H1 (cell line): ENCODE measurements at regions not wholly inside any gene's neighbourhood (a gene's known extent, or its start where the extent isn't known, plus 50 kb on each side); places are given as distances from the start of the nearest gene placed in this dataset.

ENCODE experiments used
- CTCF ChIA-PET: fragments of 300-600 bp; sonication (Branson Sonifier 250); formaldehyde crosslinking; loops from one replicate; lab custom pipeline; 2021; ENCODE audit not compliant: partially characterized antibody; lab: Charles Lee
- POLR2A ChIA-PET: fragments of 300-600 bp; sonication (Branson Sonifier 250); formaldehyde crosslinking; loops from one replicate; lab custom pipeline; 2021; ENCODE audit warnings: inconsistent platforms; ENCODE audit not compliant: partially characterized antibody; lab: Charles Lee
- DNase-seq, 2 experiments: peaks; one replicate each; pipeline versions ENCODE4 v3.0.0 to v3.0.0-alpha.2; 2010 to 2022; ENCODE audit warnings: low spot score in 2 of 2, low read depth in 1 of 2, mixed read lengths in 1 of 2
- FAIRE-seq: peaks from 2 replicates; lab custom pipeline; 2011; peaks lifted over from hg19 to GRCh38; lab: Jason Lieb, UNC
- H2AFZ ChIP-seq: 2 replicates; pipeline ENCODE4 v1.8.1; 2012; ENCODE audit warnings: low read length, inconsistent platforms
- H2AK5ac ChIP-seq: 2 replicates; pipeline ENCODE4 v1.6.1; 2013; ENCODE audit warnings: low read depth, low read length
- H2BK120ac ChIP-seq: replicated peaks from 2 replicates; pipeline ENCODE3; 2013; ENCODE audit warnings: low read depth, low read length, inconsistent platforms
- H2BK12ac ChIP-seq: 2 replicates; pipeline ENCODE4 v1.6.1; 2013; ENCODE audit warnings: low read depth, low read length
- H2BK15ac ChIP-seq: 2 replicates; pipeline ENCODE4 v1.6.1; 2013; ENCODE audit warnings: low read length
- H2BK20ac ChIP-seq: 2 replicates; pipeline ENCODE4 v1.6.1; 2013; ENCODE audit warnings: low read length
- H2BK5ac ChIP-seq: 2 replicates; pipeline ENCODE4 v1.6.1; 2013; ENCODE audit warnings: low read depth, low read length
- H3K14ac ChIP-seq: 2 replicates; pipeline ENCODE4 v1.6.1; 2013; ENCODE audit warnings: inconsistent platforms; ENCODE audit not compliant: insufficient read length
- H3K18ac ChIP-seq: 2 replicates; pipeline ENCODE4 v1.6.1; 2013; ENCODE audit warnings: low read length; ENCODE audit errors: extremely low read depth
- H3K23ac ChIP-seq: 2 replicates; pipeline ENCODE4 v1.6.1; 2013; ENCODE audit warnings: inconsistent platforms; ENCODE audit not compliant: insufficient read length
- H3K23me2 ChIP-seq: 2 replicates; pipeline ENCODE4 v1.6.1; 2013; ENCODE audit warnings: low read depth, low read length
- H3K27ac ChIP-seq: 2 replicates; pipeline ENCODE4 v1.6.1; 2011; ENCODE audit warnings: low read depth, low read length, inconsistent platforms
- H3K27me3 ChIP-seq, 4 experiments: replicated peaks in 1 of 4; 1 replicate in 1 of 4; 2 replicates in 3 of 4; pipeline versions ENCODE4 v1.6.1 to v1.8.1; 2011 to 2013; ENCODE audit warnings: low read length in 3 of 4, mild to moderate bottlenecking in 3 of 4, inconsistent platforms in 2 of 4, mixed read lengths in 2 of 4, moderate library complexity in 1 of 4; ENCODE audit not compliant: control insufficient read depth in 3 of 4, insufficient read depth in 3 of 4; ENCODE audit errors: extremely low read depth in 1 of 4
- H3K36me3 ChIP-seq, 4 experiments: 2 replicates each; pipeline versions ENCODE4 v1.6.1 to v1.8.1; 2011 to 2013; ENCODE audit warnings: mild to moderate bottlenecking in 4 of 4, low read length in 3 of 4, moderate library complexity in 2 of 4, control low read depth in 1 of 4, inconsistent platforms in 1 of 4; ENCODE audit not compliant: insufficient read depth in 4 of 4, control insufficient read depth in 2 of 4
- H3K4ac ChIP-seq: replicated peaks from 2 replicates; pipeline ENCODE3; 2013; ENCODE audit warnings: low read length, low read depth, mixed read lengths, inconsistent platforms; ENCODE audit not compliant: insufficient read length
- H3K4me1 ChIP-seq, 4 experiments: replicated peaks in 1 of 4; 1 replicate in 1 of 4; 2 replicates in 3 of 4; pipeline versions ENCODE4 v1.6.1 to v1.8.1; 2011 to 2013; ENCODE audit warnings: low read length in 3 of 4, inconsistent platforms in 2 of 4, mixed read lengths in 1 of 4; ENCODE audit not compliant: insufficient read depth in 4 of 4, control insufficient read depth in 3 of 4
- H3K4me2 ChIP-seq, 2 experiments: 2 replicates each; pipeline versions ENCODE4 v1.6.1 to v1.8.1; 2011 to 2013; ENCODE audit warnings: low read depth in 2 of 2, low read length in 2 of 2, control low read depth in 1 of 2, inconsistent platforms in 1 of 2, mild to moderate bottlenecking in 1 of 2; ENCODE audit not compliant: insufficient read depth in 1 of 2
- H3K4me3 ChIP-seq, 4 experiments: fragments of 200-600, 300-600 bp in 1 of 4; sonication (generic), shearing (Covaris generic), sonication (Bioruptor Twin) in 1 of 4; 2 replicates each; pipeline versions ENCODE4 v1.5.1 to v1.8.1; 2011 to 2016; ENCODE audit warnings: low read length in 4 of 4, low read depth in 3 of 4, control low read depth in 2 of 4, inconsistent platforms in 2 of 4, mild to moderate bottlenecking in 2 of 4, mixed read lengths in 1 of 4, moderate library complexity in 1 of 4; ENCODE audit not compliant: insufficient read depth in 2 of 4; ENCODE audit errors: extremely low read depth in 1 of 4
- H3K56ac ChIP-seq: replicated peaks from 2 replicates; pipeline ENCODE3; 2013; ENCODE audit warnings: low read depth, mild to moderate bottlenecking, mixed read lengths, low read length, inconsistent platforms; ENCODE audit not compliant: insufficient read length
- H3K79me1 ChIP-seq: 2 replicates; pipeline ENCODE4 v1.6.1; 2013; ENCODE audit warnings: low read depth, low read length, control low read depth
- H3K79me2 ChIP-seq, 2 experiments: 2 replicates each; pipeline versions ENCODE4 v1.6.1 to v1.8.1; 2012 to 2013; ENCODE audit warnings: low read length in 2 of 2, mild to moderate bottlenecking in 2 of 2, inconsistent platforms in 1 of 2; ENCODE audit not compliant: insufficient read depth in 2 of 2, control insufficient read depth in 1 of 2
- H3K9ac ChIP-seq, 4 experiments: replicated peaks in 1 of 4; 1 replicate in 1 of 4; 2 replicates in 3 of 4; pipeline versions ENCODE4 v1.6.1 to v1.8.1; 2011 to 2013; ENCODE audit warnings: low read depth in 3 of 4, low read length in 3 of 4, control low read depth in 2 of 4, mild to moderate bottlenecking in 2 of 4, moderate library complexity in 2 of 4, inconsistent platforms in 1 of 4; ENCODE audit errors: extremely low read depth in 1 of 4
- H3K9me3 ChIP-seq, 2 experiments: 2 replicates each; pipeline versions ENCODE4 v1.6.1 to v1.8.1; 2012 to 2013; ENCODE audit warnings: mild to moderate bottlenecking in 2 of 2, moderate library complexity in 2 of 2, control low read depth in 1 of 2, inconsistent platforms in 1 of 2, low read depth in 1 of 2, low read length in 1 of 2, mixed read lengths in 1 of 2; ENCODE audit not compliant: insufficient read depth in 2 of 2
- H4K20me1 ChIP-seq, 2 experiments: replicated peaks in 1 of 2; 2 replicates each; pipeline versions ENCODE3 to v1.8.1; 2011 to 2013; ENCODE audit warnings: inconsistent platforms in 2 of 2, low read length in 2 of 2, mild to moderate bottlenecking in 1 of 2; ENCODE audit not compliant: insufficient read depth in 2 of 2, control insufficient read depth in 1 of 2
- H4K5ac ChIP-seq: 2 replicates; pipeline ENCODE4 v1.6.1; 2013; ENCODE audit warnings: low read length, low read depth, mixed read lengths, inconsistent platforms; ENCODE audit not compliant: insufficient read length
- H4K8ac ChIP-seq: 2 replicates; pipeline ENCODE4 v1.8.0; 2013; ENCODE audit warnings: mild to moderate bottlenecking, moderate library complexity, low read length, inconsistent platforms; ENCODE audit not compliant: insufficient read depth; ENCODE audit errors: extremely low read depth
- H4K91ac ChIP-seq: replicated peaks from 2 replicates; pipeline ENCODE3; 2013; ENCODE audit warnings: low read length, mixed read lengths, inconsistent platforms; ENCODE audit not compliant: insufficient read length
- BACH1 ChIP-seq: IDR thresholded peaks from 2 replicates; pipeline ENCODE4 v1.6.1; 2012; ENCODE audit warnings: low read length, improper control_type of control experiment
- CBX5 ChIP-seq: fragments of 300-800, 300-1000 bp; sonication (generic); IDR thresholded peaks from 2 replicates; pipeline ENCODE4 v1.7.1; 2016; ENCODE audit warnings: antibody characterized with exemption, low read length, low read depth
- E2F6 ChIP-seq: IDR thresholded peaks from 2 replicates; pipeline ENCODE4 v1.6.1; 2012; ENCODE audit warnings: inconsistent platforms
- EGR1 ChIP-seq: IDR thresholded peaks from 2 replicates; pipeline ENCODE4 v1.6.1; 2011; ENCODE audit warnings: low read depth, low read length, borderline replicate concordance
- NANOG ChIP-seq: IDR thresholded peaks from 2 replicates; pipeline ENCODE4 v1.6.1; 2011; ENCODE audit warnings: low read length, low read depth, mild to moderate bottlenecking, inconsistent platforms; ENCODE audit not compliant: insufficient read depth, poor library complexity, severe bottlenecking
- NRF1 ChIP-seq: IDR thresholded peaks from 2 replicates; pipeline ENCODE4 v1.6.1; 2011; ENCODE audit warnings: mild to moderate bottlenecking, low read depth, low read length, improper control_type of control experiment
- POU5F1 ChIP-seq: IDR thresholded peaks from 2 replicates; pipeline ENCODE4 v1.6.1; 2011; ENCODE audit warnings: low read depth, mild to moderate bottlenecking, low read length, moderate library complexity
- RXRA ChIP-seq: IDR thresholded peaks from 2 replicates; pipeline ENCODE4 v1.6.1; 2011; ENCODE audit warnings: low read depth, mild to moderate bottlenecking, low read length, moderate library complexity; ENCODE audit not compliant: insufficient read depth
- WGBS, 2 experiments: shearing (Covaris generic) in 1 of 2; methylation state at CpG; one replicate each; pipeline versions ENCODE4 v1.1.6 to v1.1.7; 2013 to 2015; ENCODE audit warnings: low lambda C conversion rate in 2 of 2, mixed read lengths in 2 of 2, inconsistent platforms in 1 of 2, low coverage in 1 of 2, missing lambda C conversion rate in 1 of 2; ENCODE audit not compliant: insufficient replicate concordance in 2 of 2, insufficient coverage in 1 of 2, insufficient read length in 1 of 2; ENCODE audit errors: extremely low coverage in 1 of 2, missing lambda C conversion rate in 1 of 2; 5-methylcytosine and 5-hydroxymethylcytosine counted together

DNA sequence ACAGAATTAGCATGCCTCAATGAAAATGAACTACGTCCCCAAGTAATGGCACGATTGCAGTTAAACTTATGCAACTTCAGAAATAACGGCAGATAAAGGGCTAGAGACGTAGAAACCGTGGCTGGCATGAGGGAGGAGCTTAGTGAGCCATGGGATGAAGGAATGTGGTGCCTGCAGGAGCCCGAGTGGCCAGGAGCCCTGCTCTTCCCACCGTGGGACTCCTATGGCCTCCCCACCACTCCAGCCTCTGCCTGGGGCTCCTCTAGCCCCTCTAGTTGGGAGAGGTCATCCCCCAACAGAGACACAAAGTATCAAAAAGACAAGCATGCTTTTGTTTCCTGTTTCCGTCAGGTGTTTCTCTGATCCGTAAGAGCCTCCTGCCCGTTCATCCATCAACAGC lies 75.1 kb upstream of the BHLHE23 start:
- ChIA-PET POLR2A (interaction anchor here (1.2 to 1.5 kb wide), 2 partner anchors 8 to 11 kb away, joined by 3 to 4 read pairs; no protein-coding TSS in a partner anchor), CTCF (interaction anchor here (1.2 to 1.9 kb wide), 6 partner anchors 8 to 109 kb away, joined by 3 to 6 read pairs (median 4); no protein-coding TSS in a partner anchor)
- H2BK5ac ChIP-seq, result no peak overlapping the region
- no peak overlapping the region for H2BK12ac ChIP-seq
- no peak overlapping the region for H3K4me2 ChIP-seq
- DNase-seq, result no peak
- peaks cover 0 to 5% of the 10 kb centered on the region in 2 experiments for H4K20me1 ChIP-seq
- H3K36me3 ChIP-seq, result no peaks in the 10 kb centered on the region
- H3K79me2 ChIP-seq, result no peaks in the 10 kb centered on the region
- FAIRE-seq, result no peak
- no peak overlapping the region for H4K91ac ChIP-seq
- 66% methylated on average over 10 of the region's 10 CpGs; no CpG with 5 or more reads in 1 of the 2 experiments for WGBS, 2 experiments
- H3K23ac ChIP-seq, result no peak overlapping the region
- H4K5ac ChIP-seq, result no peak overlapping the region
- H2BK20ac ChIP-seq, result no peak overlapping the region
- no peak overlapping the region for H2AK5ac ChIP-seq
- no peak for TF ChIP-seq POU5F1
- no peak for TF ChIP-seq EGR1
- no peak for TF ChIP-seq E2F6
- TF ChIP-seq BACH1, result no peak
- no peak for TF ChIP-seq NANOG
- no peak for TF ChIP-seq CBX5
- no peak for TF ChIP-seq RXRA
- no peak for TF ChIP-seq NRF1
- H2AFZ ChIP-seq, result no peak overlapping the region
- no peaks in the 10 kb centered on the region for H3K23me2 ChIP-seq
- no peak overlapping the region for H3K56ac ChIP-seq
- no peaks in the 10 kb centered on the region for H3K9me3 ChIP-seq
- no peak overlapping the region for H3K18ac ChIP-seq
- no peak overlapping the region for H3K14ac ChIP-seq
- H2BK120ac ChIP-seq, result no peak overlapping the region
- H4K8ac ChIP-seq, result no peak overlapping the region
- no peak overlapping the region for H3K27ac ChIP-seq
- H3K79me1 ChIP-seq, result no peaks in the 10 kb centered on the region
- H3K27me3 ChIP-seq, result peaks cover 0 to 2% (median 0%) of the 10 kb centered on the region in 4 experiments; a peak in 3 of 7 replicates
- no peak overlapping the region for H2BK15ac ChIP-seq
- H3K4me1 ChIP-seq, result no peaks in the 10 kb centered on the region; a peak in 1 of 7 replicates
- H3K4ac ChIP-seq, result no peak overlapping the region
- no peak overlapping the region for H3K4me3 ChIP-seq
- no peak overlapping the region for H3K9ac ChIP-seq
